Ovary (tissue), 7 donors: ENCODE measurements at regions not wholly inside any gene's neighbourhood (a gene's known extent, or its start where the extent isn't known, plus 50 kb on each side); places are given as distances from the start of the nearest gene placed in this dataset.

Experiments
- DNase-seq, 5 donors: peaks; one replicate each; pipeline ENCODE4 v3.0.0-alpha.2; 2019 to 2020
- H3K27ac ChIP-seq, 2 donors: fragments of 200-600 bp; one replicate each; pipeline versions ENCODE4 v1.5.1 to v1.8.0; 2019 to 2022
- H3K27me3 ChIP-seq: fragments of 200-600 bp; one replicate; pipeline ENCODE4 v1.8.0; 2022
- H3K36me3 ChIP-seq: fragments of 200-600 bp; sonication (generic); one replicate; pipeline ENCODE4 v1.5.1; 2019
- H3K4me1 ChIP-seq: one replicate; pipeline ENCODE4 v1.8.1; 2013; ENCODE audit warnings: mild to moderate bottlenecking, moderate library complexity; ENCODE audit not compliant: insufficient read depth
- H3K4me3 ChIP-seq: fragments of 200-600 bp; sonication (generic); one replicate; pipeline ENCODE4 v1.5.1; 2017
- H3K9me3 ChIP-seq, 2 donors: fragments of 200-600 bp in 1 of 2; sonication (generic) in 1 of 2; one replicate each; pipeline versions ENCODE4 v1.5.1 to v1.8.1; 2013 to 2019; ENCODE audit warnings: mild to moderate bottlenecking in 1 of 2, moderate library complexity in 1 of 2
- CTCF ChIP-seq, 3 donors: fragments of 450-650 bp in 2 of 3; fragments of 200-600 bp in 1 of 3; IDR thresholded peaks; one replicate each; pipeline versions ENCODE4 v1.5.1 to v1.8.0; 2016 to 2022; ENCODE audit warnings: antibody characterized with exemption in 3 of 3, mild to moderate bottlenecking in 1 of 3
- EP300 ChIP-seq: sonication (generic); formaldehyde crosslinking; IDR thresholded peaks from one replicate; pipeline ENCODE4 v1.6.1; 2017; ENCODE audit warnings: antibody characterized with exemption
- POLR2A ChIP-seq: fragments of 450-650 bp; IDR thresholded peaks from one replicate; pipeline ENCODE4 v1.6.1; 2017; ENCODE audit warnings: antibody characterized with exemption, mild to moderate bottlenecking, moderate library complexity
- WGBS, 3 donors: extraction: QIAGEN DNeasy Blood & Tissue Kit in 1 of 3; methylation state at CpG; one replicate each; pipeline versions ENCODE4 v1.1.5 to v1.1.7; 2013 to 2017; 5-methylcytosine and 5-hydroxymethylcytosine counted together
- intact Hi-C, 4 donors: fragments of 100-400 bp; cut with DNase I; formaldehyde crosslinking; loops; one replicate each; pipeline versions ENCODE4 v1.11.0 to v1.15.1; 2022 to 2023
- donor health status: DM: no; HTN: no; CAD: no; lungs with moderate emphysema.
- donor health status: DM: no; HTN: no; CAD: no.
- donor health status: Bipolar disorder and iron deficiency.
- donor health status: DM: no; HTN: no; CAD: no.
- donor health status: DM: yes; HTN: yes; CAD: no.

GRCh38 chr5:164041105-164041504 lies 535.7 kb downstream of the MAT2B start:
- Histone ChIP-seq H3K4me3 (no peak overlapping the region), H3K4me1 (no peaks in the 10 kb centered on the region), H3K36me3 (no peaks in the 10 kb centered on the region), H3K27me3 (no peaks in the 10 kb centered on the region), H3K9me3 (no peaks in the 10 kb centered on the region), H3K27ac (no peak overlapping the region)
- WGBS, 3 donors: 52 to 72% (median 64%) methylated on average over 1 of the region's 1 CpG
- TF ChIP-seq CTCF (IDR thresholded peaks at IDR 0.05) (no peak), EP300 (no peak), POLR2A (no peak)
- intact Hi-C loops: no loop called here
- DNase-seq: no peak

GRCh38 chr5:164048359-164048926 lies 543.0 kb downstream of the MAT2B start:
- 48 to 51% (median 49%) methylated on average over 2 of the region's 2 CpGs for WGBS, 3 donors

DNA sequence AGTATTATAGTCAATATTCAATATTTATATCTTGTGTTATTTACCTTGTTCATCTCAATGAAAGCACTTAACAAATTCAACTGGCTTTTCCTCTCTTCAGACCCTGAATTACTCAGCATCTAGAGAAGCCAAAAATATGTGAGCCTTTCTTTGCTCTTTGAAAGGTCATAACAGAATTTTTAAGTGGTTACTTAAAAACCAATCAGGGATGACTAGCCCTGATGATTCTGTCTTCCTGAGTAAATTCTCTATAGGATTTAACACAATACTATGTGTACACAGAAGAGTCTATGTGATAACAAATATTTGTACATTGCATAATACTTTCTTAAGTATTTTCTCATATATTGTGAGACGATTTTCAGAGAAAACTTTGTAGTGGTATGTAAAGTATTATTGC lies 546.3 kb downstream of the MAT2B start:
- intact Hi-C loops: no loop called here
- Histone ChIP-seq H3K9me3 (no peaks in the 10 kb centered on the region), H3K36me3 (no peaks in the 10 kb centered on the region), H3K4me3 (no peak overlapping the region), H3K27me3 (no peaks in the 10 kb centered on the region), H3K4me1 (no peaks in the 10 kb centered on the region), H3K27ac (no peak overlapping the region)
- WGBS, 3 donors: 15 to 37% (median 16%) methylated on average over 1 of the region's 1 CpG
- TF ChIP-seq POLR2A (no peak), CTCF (IDR thresholded peaks at IDR 0.05) (no peak), EP300 (no peak)
- DNase-seq: no peak

More at GRCh38 chr5:164048359-164048926, 543.0 kb downstream of the MAT2B start:
- no peak overlapping the region for H3K27ac ChIP-seq
- TF ChIP-seq CTCF (IDR thresholded peaks at IDR 0.05): no peak
- TF ChIP-seq EP300: no peak
- no peak for TF ChIP-seq POLR2A
- no peaks in the 10 kb centered on the region for H3K9me3 ChIP-seq
- intact Hi-C loops: no loop called here
- no peaks in the 10 kb centered on the region for H3K4me1 ChIP-seq
- no peaks in the 10 kb centered on the region for H3K27me3 ChIP-seq
- H3K36me3 ChIP-seq: no peaks in the 10 kb centered on the region
- DNase-seq: no peak
- no peak overlapping the region for H3K4me3 ChIP-seq

GRCh38 chr5:164052536-164053093 lies 547.2 kb downstream of the MAT2B start:
- no peak for TF ChIP-seq CTCF (IDR thresholded peaks at IDR 0.05)
- DNase-seq: no peak
- Histone ChIP-seq H3K4me1 (no peaks in the 10 kb centered on the region), H3K9me3 (no peaks in the 10 kb centered on the region), H3K36me3 (no peaks in the 10 kb centered on the region), H3K4me3 (no peak overlapping the region), H3K27ac (no peak overlapping the region), H3K27me3 (no peaks in the 10 kb centered on the region)
- intact Hi-C loops: no loop called here
- WGBS, 3 donors: 50 to 58% (median 53%) methylated on average over 3 of the region's 3 CpGs
